NCI-H187 (cell line): ENCODE measurements at regions not wholly inside any gene's neighbourhood (a gene's known extent, or its start where the extent isn't known, plus 50 kb on each side); places are given as distances from the start of the nearest gene placed in this dataset.

Experiments
- DNase-seq, 2 experiments: peaks; one replicate each; lab custom pipeline; 2025; lab: John Stamatoyannopoulos, UW

GRCh38 chr21:32134441-32135130 is 144.3 kb downstream of the MIS18A start:
- DNase-seq: no peak

GRCh38 chr21:32132881-32133280 is 146.0 kb downstream of the MIS18A start:
- no peak for DNase-seq

- DNase-seq: no peak
Observed at GRCh38 chr21:32132409-32132808, 146.4 kb downstream of the MIS18A start.

- DNase-seq: no peak
Observed at GRCh38 chr21:32131960-32132359, 146.9 kb downstream of the MIS18A start.

GRCh38 chr21:32131164-32131563 is 147.7 kb downstream of the MIS18A start:
- DNase-seq: no peak

- no peak for DNase-seq
Observed at GRCh38 chr21:32130031-32130891, 148.6 kb downstream of the MIS18A start.

GRCh38 chr21:32127081-32127480 is 151.8 kb downstream of the MIS18A start:
- DNase-seq: no peak

- DNase-seq: no peak
Observed at GRCh38 chr21:32122082-32122481, 156.8 kb downstream of the MIS18A start.

- no peak for DNase-seq
Observed at GRCh38 chr21:32120230-32120629, 158.6 kb downstream of the MIS18A start.

- DNase-seq: no peak
Observed at GRCh38 chr21:32119811-32120210, 159.0 kb downstream of the MIS18A start.

- DNase-seq: no peak
Observed at GRCh38 chr21:32119389-32119788, 159.5 kb downstream of the MIS18A start.

- DNase-seq: no peak
Observed at GRCh38 chr21:32114419-32115035, 164.3 kb downstream of the MIS18A start.

- no peak for DNase-seq
Observed at GRCh38 chr21:32113486-32113885, 165.4 kb downstream of the MIS18A start.

GRCh38 chr21:32112195-32112594 is 166.7 kb downstream of the MIS18A start:
- DNase-seq: no peak

- DNase-seq: no peak
Observed at GRCh38 chr21:32108566-32108965, 170.3 kb downstream of the MIS18A start.

GRCh38 chr21:32103361-32103760 is 175.5 kb downstream of the MIS18A start:
- no peak for DNase-seq

- DNase-seq: no peak
Observed at GRCh38 chr21:32102426-32102825, 176.4 kb downstream of the MIS18A start.

GRCh38 chr21:32101277-32101676 is 177.6 kb downstream of the MIS18A start:
- DNase-seq: no peak

- DNase-seq: no peak
Observed at GRCh38 chr21:32100423-32100822, 178.4 kb downstream of the MIS18A start.

- DNase-seq: no peak
Observed at GRCh38 chr21:32099812-32100416, 178.9 kb downstream of the MIS18A start.

GRCh38 chr21:32096411-32096810 is 182.4 kb downstream of the MIS18A start:
- DNase-seq: no peak

GRCh38 chr21:32094804-32095203 is 184.0 kb downstream of the MIS18A start:
- no peak for DNase-seq
